Ectodermal cell (in vitro differentiated cells): ENCODE measurements at regions not wholly inside any gene's neighbourhood (a gene's known extent, or its start where the extent isn't known, plus 50 kb on each side); places are given as distances from the start of the nearest gene placed in this dataset.

ENCODE experiments used
- H3K27ac ChIP-seq: 2 replicates; pipeline ENCODE4 v1.7.0; 2013; ENCODE audit warnings: mild to moderate bottlenecking, low read depth, low read length; ENCODE audit not compliant: insufficient read depth, poor library complexity, severe bottlenecking
- H3K27me3 ChIP-seq: 2 replicates; pipeline ENCODE4 v1.7.0; 2013; ENCODE audit warnings: mild to moderate bottlenecking, low read length; ENCODE audit not compliant: insufficient read depth, control insufficient read depth, poor library complexity, severe bottlenecking
- H3K36me3 ChIP-seq: one replicate; pipeline ENCODE4 v1.7.0; 2013; ENCODE audit warnings: low read length; ENCODE audit not compliant: control insufficient read depth, insufficient read depth
- H3K4me1 ChIP-seq: one replicate; pipeline ENCODE4 v1.7.0; 2013; ENCODE audit warnings: low read length; ENCODE audit not compliant: control insufficient read depth, insufficient read depth
- H3K4me3 ChIP-seq: 2 replicates; pipeline ENCODE4 v1.7.0; 2013; ENCODE audit warnings: low read depth, low read length, control low read depth; ENCODE audit not compliant: insufficient read depth
- H3K9me3 ChIP-seq: 2 replicates; pipeline ENCODE4 v1.7.0; 2013; ENCODE audit warnings: mild to moderate bottlenecking, low read length, moderate library complexity; ENCODE audit not compliant: control insufficient read depth
- WGBS, 2 experiments: methylation state at CpG; one replicate each; pipeline ENCODE4 v1.1.7; 2013; ENCODE audit warnings: missing lambda C conversion rate in 2 of 2; 5-methylcytosine and 5-hydroxymethylcytosine counted together

GRCh38 chr1:167145965-167146364 is 52.1 kb downstream of the STYXL2 start:
- H3K9me3 ChIP-seq: no peaks in the 10 kb centered on the region
- peaks cover 14% of the 10 kb centered on the region for H3K4me1 ChIP-seq
- no peaks in the 10 kb centered on the region for H3K36me3 ChIP-seq
- H3K4me3 ChIP-seq: no peak overlapping the region
- 83 to 100% methylated on average over 1 to 2 of the region's 2 CpGs for WGBS, 2 experiments
- H3K27ac ChIP-seq: no peak overlapping the region
- H3K27me3 ChIP-seq: no peaks in the 10 kb centered on the region

GRCh38 chr1:167146903-167147539 is 53.1 kb downstream of the STYXL2 start:
- Histone ChIP-seq H3K27ac (no peak overlapping the region), H3K4me3 (no peak overlapping the region), H3K9me3 (no peaks in the 10 kb centered on the region), H3K27me3 (no peaks in the 10 kb centered on the region), H3K36me3 (no peaks in the 10 kb centered on the region), H3K4me1 (peaks cover 14% of the 10 kb centered on the region)
- WGBS, 2 experiments: 94% methylated on average over 2 of the region's 2 CpGs; no CpG with 5 or more reads in 1 of the 2 experiments

GRCh38 chr1:167148421-167148820 is 54.5 kb downstream of the STYXL2 start:
- Histone ChIP-seq H3K4me3 (no peak overlapping the region), H3K4me1 (peaks cover 18% of the 10 kb centered on the region), H3K9me3 (no peaks in the 10 kb centered on the region), H3K36me3 (no peaks in the 10 kb centered on the region), H3K27me3 (no peaks in the 10 kb centered on the region), H3K27ac (peak overlapping the region; percentile 45)
- 0 to 6% methylated on average over 1 of the region's 1 CpG for WGBS, 2 experiments

GRCh38 chr1:167149793-167150491 is 56.1 kb downstream of the STYXL2 start:
- Histone ChIP-seq H3K27ac (no peak overlapping the region), H3K9me3 (no peaks in the 10 kb centered on the region), H3K36me3 (no peaks in the 10 kb centered on the region), H3K4me1 (peaks cover 18% of the 10 kb centered on the region), H3K4me3 (no peak overlapping the region), H3K27me3 (no peaks in the 10 kb centered on the region)
- 87 to 93% methylated on average over 4 of the region's 4 CpGs for WGBS, 2 experiments

GRCh38 chr1:167150492-167150833 is 56.6 kb downstream of the STYXL2 start:
- WGBS, 2 experiments: 92 to 94% methylated on average over 2 of the region's 2 CpGs
- Histone ChIP-seq H3K36me3 (no peaks in the 10 kb centered on the region), H3K4me3 (no peak overlapping the region), H3K27ac (no peak overlapping the region), H3K9me3 (no peaks in the 10 kb centered on the region), H3K4me1 (peaks cover 18% of the 10 kb centered on the region), H3K27me3 (no peaks in the 10 kb centered on the region)

GRCh38 chr1:167152192-167152876 is 58.5 kb downstream of the STYXL2 start:
- Histone ChIP-seq H3K9me3 (no peaks in the 10 kb centered on the region), H3K27me3 (no peaks in the 10 kb centered on the region), H3K36me3 (no peaks in the 10 kb centered on the region), H3K4me3 (no peak overlapping the region), H3K4me1 (peaks cover 18% of the 10 kb centered on the region), H3K27ac (no peak overlapping the region)
- 83 to 84% methylated on average over 6 of the region's 6 CpGs for WGBS, 2 experiments

GRCh38 chr1:167156466-167156865 is 62.6 kb downstream of the STYXL2 start:
- Histone ChIP-seq H3K27ac (no peak overlapping the region), H3K36me3 (no peaks in the 10 kb centered on the region), H3K4me3 (no peak overlapping the region), H3K4me1 (peaks cover 7% of the 10 kb centered on the region), H3K9me3 (no peaks in the 10 kb centered on the region), H3K27me3 (no peaks in the 10 kb centered on the region)
- 95 to 98% methylated on average over 4 of the region's 4 CpGs for WGBS, 2 experiments

- Histone ChIP-seq H3K36me3 (no peaks in the 10 kb centered on the region), H3K27me3 (no peaks in the 10 kb centered on the region), H3K9me3 (no peaks in the 10 kb centered on the region), H3K4me1 (peaks cover 7% of the 10 kb centered on the region), H3K27ac (no peak overlapping the region), H3K4me3 (no peak overlapping the region)
- WGBS, 2 experiments: 78 to 81% methylated on average over 2 of the region's 2 CpGs
Measured at GRCh38 chr1:167157114-167157513, 63.2 kb downstream of the STYXL2 start.

GRCh38 chr1:167158111-167158812 is 62.4 kb upstream of the POU2F1 start:
- WGBS, 2 experiments: 48 to 53% methylated on average over 5 to 6 of the region's 6 CpGs
- H3K4me1 ChIP-seq: peaks cover 7% of the 10 kb centered on the region
- H3K9me3 ChIP-seq: no peaks in the 10 kb centered on the region

GRCh38 chr1:167158813-167159275 is 61.8 kb upstream of the POU2F1 start:
- Histone ChIP-seq H3K4me1 (peaks cover 7% of the 10 kb centered on the region), H3K36me3 (no peaks in the 10 kb centered on the region), H3K27me3 (no peaks in the 10 kb centered on the region), H3K27ac (no peak overlapping the region), H3K9me3 (no peaks in the 10 kb centered on the region), H3K4me3 (no peak overlapping the region)
- 97 to 100% methylated on average over 2 to 3 of the region's 3 CpGs for WGBS, 2 experiments

More at GRCh38 chr1:167158111-167158812, 62.4 kb upstream of the POU2F1 start:
- H3K4me3 ChIP-seq: no peak overlapping the region
- H3K27ac ChIP-seq: no peak overlapping the region
- no peaks in the 10 kb centered on the region for H3K36me3 ChIP-seq
- H3K27me3 ChIP-seq: no peaks in the 10 kb centered on the region
